GM18511 (cell line): ENCODE measurements at regions not wholly inside any gene's neighbourhood (a gene's known extent, or its start where the extent isn't known, plus 50 kb on each side); places are given as distances from the start of the nearest gene placed in this dataset.

ENCODE experiments used
- ATAC-seq: cut with Tn5 transposase; IDR thresholded peaks from one replicate; pipeline ENCODE4 v1.9.1; 2021; ENCODE audit warnings: mild to moderate bottlenecking, moderate library complexity; ENCODE audit not compliant: unreplicated experiment

DNA sequence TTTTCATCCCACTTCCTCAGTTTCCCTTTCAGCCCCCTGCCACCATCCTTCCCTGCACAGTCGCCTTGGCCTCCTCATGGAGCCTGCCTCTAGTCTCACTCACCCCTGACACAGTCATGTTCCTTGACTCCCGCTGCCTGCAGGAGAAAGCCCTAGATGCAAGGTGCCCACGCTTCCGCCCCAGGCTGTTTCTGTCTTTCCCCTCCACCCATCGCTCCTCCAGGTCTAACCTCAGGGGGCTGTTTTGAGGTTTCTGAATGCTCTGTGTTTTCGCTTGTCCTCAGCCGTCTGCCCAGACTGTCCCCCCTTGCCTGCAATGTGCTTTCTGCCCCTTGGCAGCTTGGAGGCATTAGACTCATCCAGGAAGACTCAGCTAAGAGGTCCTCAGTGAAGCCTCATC lies 89.9 kb downstream of the EMX2 start:
- ATAC-seq = no peak

DNA sequence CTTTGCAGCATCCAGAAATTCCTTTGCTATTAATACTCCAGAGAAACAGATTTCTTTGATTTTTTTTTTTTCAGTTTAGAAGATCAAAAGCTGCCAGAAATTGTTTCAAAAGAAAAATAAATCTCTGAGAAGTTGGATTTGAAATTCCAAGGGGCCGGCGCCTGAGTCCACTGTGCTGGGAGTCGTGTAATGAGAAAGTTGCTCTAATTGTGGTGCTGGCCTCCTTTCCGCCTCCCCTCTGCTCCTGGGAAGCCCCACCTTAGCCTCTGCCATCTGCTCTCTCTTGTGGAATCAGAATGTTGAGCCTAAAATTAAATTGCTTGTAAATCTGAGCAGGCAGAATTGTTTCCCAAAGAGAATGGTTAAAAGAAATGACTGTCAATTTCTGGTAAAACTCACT lies 93.3 kb downstream of the EMX2 start:
- ATAC-seq = no peak

DNA sequence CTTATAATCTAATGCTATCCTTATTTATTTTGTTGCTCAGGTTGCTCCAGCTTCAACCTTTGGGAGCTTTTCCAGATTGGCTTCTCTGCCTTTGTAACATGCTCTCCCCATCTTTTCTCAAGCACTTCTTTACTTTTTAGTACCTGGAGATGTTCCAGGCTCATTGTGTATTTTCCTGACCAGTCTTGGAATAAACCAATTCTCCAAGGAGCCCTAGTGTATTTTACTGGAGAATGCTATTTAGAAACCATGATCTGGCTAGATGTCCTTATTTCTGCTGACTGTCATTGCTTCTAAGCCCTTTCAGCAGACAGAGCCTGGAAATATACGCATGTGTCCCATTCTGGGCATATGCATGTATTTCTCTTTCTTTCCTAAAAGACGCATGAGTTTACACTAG lies 95.7 kb downstream of the EMX2 start:
- ATAC-seq = no peak

DNA sequence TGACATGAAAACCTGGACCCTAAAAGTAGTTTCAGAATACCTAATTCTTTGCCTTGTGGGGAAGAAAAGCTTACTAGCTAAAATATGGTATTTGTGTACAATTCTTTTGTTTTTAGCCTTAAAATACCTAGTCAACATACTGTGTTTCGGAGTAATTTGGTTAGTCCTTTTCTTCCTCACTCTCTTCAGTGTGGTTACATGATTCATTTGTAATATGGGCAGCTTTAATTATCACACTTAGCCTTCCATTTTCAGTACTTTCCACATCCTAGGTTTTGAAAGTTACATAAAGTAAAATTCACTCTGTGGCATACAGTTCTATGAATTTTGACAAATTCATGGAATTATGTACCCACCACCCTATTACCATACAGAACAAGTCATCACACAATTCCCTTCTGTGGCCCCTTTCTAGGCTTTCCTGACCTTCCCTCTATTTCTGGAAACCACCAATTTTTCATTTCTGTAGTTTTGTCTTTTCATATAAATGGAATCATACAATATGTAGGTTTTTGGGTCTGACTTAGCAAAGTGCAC lies 96.2 kb downstream of the EMX2 start:
- no peak for ATAC-seq

DNA sequence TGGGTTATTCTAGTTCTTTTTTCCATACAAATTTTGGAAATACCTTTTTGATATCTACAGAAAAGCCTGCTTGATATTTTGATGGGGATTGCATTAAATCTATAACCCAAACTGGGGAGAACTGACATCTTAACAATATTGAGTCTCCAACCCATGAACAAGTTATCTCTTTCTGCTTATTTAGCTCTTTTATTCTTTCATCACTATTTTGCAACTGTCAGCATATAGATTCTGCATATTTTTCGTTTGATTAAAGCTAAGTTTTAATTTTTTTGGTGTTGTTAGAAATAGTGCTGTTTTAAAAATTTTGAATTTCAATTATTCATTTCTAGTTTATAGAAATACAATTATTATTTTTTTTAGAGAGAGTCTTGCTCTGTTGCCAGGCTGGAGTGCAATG lies 97.9 kb downstream of the EMX2 start:
- ATAC-seq = no peak

DNA sequence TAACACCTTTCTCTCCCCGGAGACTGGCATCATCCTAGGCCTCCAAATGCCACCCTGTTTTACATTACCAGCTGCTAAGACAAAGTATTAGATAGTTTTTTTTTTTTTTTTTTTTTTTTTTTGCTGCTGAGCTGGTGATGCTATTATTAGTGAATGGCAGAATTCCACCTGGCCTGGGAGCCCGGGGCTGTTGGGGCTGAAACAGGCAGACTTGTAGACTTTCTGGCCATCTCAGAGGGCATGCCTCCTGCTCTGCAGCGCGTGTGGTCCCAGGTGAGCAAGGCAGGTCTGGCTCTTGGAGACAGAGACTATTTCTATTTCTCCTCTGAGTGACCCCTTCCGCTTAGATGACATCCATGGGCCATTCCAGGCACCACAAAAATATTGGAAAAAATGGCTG lies 104.2 kb downstream of the EMX2 start:
- ATAC-seq = no peak

DNA sequence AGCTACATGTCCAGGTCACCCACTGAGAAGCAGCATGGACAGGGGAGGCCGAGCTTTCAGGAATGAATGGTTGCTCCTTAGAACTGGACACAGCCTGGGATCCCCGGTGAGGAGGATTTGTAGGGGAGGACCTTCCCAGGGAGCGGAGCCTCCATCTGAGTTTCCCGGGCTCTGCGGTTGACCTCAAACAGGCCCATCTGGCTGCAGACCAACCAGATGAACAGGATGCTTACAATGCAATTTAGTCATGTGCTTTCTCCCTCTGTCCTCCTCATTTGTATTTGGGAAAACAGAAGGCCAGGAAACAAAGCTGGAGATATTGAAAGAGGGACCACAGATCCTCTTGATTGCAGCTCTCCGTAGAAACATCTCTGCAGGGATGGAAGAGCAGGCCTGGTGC lies 104.8 kb downstream of the EMX2 start:
- ATAC-seq = no peak

DNA sequence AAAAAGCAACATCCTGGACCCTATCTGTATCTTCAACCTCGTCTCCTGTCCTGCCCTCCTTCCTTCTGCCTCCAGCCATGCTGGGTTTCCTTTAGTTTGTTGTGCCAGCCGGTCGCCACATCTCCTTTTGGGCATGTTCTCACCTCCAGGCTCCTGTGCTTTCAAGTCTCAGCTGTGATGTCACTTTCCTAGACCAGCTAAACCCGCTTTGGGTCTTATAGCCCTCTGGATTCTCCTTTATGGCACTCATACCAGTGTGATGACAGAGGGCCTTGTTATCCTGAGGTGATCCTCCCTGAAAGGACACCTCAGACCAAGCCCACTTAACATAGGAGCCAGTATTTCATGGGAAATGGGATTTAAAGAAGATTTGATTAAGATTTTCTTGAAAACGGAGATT lies 108.6 kb downstream of the EMX2 start:
- no peak for ATAC-seq

DNA sequence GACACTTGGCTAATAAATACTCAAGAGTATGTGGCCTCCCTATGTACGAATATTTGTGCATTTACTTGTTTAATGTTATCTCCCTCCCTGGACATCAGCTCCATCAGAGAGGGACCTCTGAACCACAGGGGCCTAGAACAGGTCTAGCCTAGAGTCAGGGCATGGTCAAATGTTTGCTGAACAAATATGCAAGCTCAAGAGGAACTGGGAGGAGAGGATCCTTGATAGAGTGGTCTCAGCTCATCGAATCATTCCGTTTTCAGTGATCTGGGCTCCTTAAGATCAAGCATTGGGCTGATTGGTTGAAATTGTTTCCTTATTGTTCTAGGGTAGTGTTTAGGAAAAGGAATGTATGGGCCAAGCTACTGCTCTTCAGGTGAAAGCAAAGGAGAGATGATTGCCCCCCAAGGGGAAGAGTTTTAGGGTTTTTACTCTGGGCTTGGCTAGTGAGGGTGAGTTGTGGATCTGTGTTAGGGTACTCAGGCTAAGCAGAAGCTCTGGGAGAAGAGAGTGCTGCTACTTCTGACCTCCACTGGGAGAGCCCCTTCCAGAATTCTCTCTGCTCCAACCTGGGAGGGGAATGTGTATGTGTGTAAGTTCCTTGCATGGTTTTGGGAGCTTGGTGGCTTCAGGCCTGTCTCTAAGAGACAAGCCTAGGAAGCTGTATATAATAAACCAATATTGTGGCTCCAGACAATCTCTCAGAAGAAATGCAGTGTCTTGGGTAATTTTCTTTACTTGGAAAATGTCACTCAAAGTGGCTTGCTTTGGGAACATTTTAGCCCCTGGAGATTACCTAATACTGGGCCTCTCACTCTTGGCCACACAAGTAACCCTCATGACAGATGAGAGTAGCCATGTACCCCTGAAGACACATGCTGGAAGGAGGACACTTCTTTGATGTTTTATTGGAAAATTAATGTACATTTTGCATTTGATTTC lies 110.0 kb downstream of the EMX2 start:
- peak; percentile 14 for ATAC-seq

DNA sequence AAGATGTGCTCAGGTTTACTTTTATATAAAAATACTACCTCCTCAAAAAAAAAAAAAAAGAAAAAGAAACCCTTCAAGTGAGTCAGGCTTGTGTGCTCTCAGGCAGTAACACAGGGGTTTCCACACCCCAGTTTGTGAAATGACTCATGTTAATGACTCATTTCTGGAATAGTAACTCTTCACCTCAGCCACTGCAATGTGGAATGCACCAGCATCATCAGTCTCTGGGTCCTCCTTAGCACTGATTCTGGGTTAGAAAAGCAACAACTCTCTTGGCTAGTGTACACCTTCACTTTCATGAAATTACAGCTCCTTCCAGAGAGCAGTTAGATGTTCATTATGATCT lies 110.6 kb downstream of the EMX2 start:
- ATAC-seq = peak; percentile 80

DNA sequence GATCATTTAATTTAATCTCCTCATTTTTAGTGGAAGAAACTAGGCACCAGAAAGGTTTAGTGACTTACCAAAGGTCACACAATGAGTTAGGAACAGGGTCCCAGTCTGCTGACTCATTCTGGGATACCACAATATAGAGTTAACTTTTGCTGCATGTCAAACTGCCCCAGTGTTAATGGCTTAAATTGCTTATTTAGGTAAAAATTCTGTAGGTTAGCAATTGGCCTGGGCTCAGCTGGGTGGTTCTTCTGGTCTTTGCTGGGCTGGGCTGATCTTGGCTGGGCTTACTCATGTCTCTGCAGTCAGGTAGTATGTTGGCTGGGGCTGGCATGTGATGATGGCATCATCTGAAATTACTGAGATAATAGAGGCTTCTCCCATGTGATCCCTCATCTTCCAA lies 111.6 kb downstream of the EMX2 start:
- no peak for ATAC-seq

DNA sequence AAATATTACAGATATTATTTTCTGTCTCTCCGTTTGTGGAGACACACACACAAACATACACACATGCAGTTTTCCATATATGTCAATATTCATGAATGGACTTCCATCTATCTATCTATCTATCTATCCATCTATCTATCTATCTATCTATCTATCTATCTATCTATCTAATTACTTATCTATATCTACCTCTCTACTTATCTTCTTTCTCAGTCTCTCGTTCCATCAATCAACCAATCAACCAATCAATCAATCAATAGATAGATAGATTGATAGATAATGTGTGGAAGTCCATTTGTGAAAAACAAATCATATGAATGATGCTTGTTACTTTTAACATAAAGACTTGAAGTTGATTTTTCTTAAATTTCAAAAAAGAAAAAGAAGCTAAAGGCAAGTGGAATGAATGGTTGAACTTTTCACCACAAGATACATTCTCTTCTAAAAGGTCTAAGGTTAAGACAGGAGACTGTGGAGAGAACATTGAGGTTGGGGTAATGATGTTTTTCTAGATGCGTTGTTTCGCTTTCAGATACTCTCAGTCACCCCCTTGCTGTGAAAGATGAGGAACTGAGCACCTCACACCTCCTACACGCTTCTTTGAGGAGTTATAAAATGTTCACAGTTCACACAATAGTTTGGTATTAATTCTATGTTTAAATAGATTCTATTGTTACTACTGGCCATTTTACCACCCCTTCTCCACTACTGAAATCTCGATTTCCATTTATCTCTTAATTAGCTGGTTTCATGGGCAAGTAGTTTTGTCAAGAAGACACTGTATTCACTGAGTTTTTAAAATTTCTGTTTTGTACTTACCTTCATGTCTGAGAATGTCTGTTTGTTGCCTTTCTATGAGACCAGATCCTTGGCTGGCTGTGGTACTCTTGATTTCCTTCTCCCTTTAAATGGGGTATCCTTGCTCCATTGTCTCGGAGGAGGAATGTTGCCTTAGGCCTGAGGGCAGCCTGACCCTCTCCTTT lies 114.1 kb downstream of the EMX2 start:
- peak; percentile 85 for ATAC-seq

DNA sequence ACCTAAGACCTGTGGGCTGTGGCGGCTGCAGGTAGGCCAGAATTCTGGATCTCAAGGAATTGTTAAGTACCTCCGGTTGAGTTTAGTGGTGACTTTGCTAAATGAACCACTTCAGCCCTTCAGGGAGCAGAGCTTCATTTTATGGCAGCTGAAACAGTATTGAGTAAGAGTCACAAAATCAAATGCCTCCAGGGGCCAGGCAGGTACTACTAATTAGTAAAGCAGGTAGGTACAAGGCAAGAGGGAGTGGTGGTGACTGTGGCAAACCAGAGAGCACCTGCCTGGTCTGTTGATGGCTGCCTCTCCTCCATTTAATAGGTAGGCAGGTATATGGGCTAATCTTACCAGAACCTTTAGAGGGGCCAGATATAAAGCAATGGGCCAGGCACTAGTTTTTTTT lies 118.8 kb downstream of the EMX2 start:
- no peak for ATAC-seq

DNA sequence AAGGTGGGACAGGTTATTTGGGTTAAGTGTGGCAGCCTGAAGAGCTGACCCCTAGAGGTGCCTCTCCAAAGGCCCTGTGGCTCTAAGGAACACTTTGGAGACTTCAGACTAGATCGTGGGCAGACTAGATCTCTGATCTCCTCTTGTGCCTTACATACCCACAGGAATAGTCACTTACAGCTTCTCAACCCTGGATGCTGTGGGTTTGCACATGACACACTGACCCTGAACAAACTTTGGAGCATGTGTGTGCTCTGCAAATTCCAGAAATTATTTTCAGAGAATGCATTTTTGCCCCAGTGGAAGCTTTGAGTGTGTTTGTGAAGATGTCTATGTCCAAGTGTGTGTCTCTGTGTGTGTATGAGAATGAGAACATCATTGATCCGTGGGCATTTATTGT lies 119.6 kb downstream of the EMX2 start:
- no peak for ATAC-seq

DNA sequence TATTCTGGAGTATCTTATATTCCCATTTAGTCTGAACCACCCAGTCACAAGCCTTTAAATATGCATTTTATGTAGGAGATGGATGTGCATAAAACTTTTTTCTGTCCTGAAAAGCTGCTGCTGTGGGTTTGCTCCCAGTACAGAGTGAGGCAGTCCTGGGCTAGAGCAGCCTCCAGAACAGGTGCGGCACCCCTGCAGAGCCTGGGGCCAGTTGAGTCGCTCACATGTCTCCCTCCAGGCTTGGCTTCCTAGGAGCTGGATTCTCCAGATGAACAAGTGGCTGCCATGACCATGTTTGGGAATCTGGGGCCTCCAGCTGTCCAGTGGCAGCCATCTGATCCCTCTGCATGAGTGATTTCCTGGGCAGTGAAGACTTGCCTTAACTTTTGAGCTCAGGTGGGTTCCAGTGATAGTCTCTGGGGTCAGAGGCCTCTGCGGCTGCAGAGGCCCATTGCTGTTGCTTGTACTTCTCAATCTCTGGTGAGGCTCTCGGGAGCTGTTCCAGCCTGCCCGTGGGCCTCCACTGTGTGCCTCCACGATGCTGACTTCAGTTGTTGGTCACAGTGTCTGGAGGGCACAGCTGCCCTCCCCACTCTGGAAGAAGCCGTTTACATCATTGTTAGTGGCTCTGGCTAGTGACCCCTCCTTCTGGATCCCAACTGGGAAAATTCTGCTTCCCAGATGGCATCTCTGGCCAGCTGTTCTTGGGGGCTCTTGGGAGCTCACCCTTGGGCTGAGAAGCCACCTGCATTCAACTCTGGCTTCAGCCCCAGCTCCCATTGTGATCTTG lies 120.4 kb downstream of the EMX2 start:
- ATAC-seq = no peak

DNA sequence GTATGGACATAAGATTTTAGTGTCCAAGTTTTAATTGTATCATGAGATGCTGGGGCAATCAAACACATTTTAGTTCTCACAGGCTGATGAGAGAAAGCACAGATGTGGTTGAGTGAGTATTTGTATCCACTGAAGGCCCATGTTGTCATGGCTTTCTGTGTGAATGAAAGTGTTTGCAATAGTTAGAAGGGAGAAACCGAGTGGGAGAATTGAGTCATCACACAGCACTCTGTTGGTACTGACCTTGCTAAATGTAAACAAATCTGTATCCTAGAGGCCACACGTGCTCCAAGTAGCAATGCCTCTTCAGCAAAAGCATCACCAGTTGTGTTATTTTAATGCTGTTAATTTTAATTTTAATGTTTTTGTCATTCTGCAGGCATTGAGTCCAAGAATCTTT lies 121.2 kb downstream of the EMX2 start:
- peak; percentile 100 for ATAC-seq

DNA sequence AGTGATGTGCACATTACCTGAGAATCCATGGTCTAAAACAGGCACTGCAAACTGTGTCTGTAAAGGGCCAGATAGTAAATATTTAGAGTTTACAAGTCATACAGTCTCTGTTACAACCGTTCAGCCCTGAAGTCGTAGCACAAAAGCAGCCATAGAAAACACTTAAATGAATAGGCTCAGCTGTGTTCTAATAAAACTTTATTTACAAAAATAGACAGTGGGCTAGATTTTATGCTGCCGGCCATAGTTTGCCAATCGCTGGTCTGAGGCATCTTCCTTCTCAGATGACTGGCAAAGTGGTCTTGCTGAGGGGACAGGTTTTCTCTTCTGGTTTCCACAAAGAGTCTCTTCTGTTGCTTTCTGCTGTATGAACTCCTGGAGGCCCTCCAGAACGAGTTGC lies 121.7 kb downstream of the EMX2 start:
- no peak for ATAC-seq

DNA sequence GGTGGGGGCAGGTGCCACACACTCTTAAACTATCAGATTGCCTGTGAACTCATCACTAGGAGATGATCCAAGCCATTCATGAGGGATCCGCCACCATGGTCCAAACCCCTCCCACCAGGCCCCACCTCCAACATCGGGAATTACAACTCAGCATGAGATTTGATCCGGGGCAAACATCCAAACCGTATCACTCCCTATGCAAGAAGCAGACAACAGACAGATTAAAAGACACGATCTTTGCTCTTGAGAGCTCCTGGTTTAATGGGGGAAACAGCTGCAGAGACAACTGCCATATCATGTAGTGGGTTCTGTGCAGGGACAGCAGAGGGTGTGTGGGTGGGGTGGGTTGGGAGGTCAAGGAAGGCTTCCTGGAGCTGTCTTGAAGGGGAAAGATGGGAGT lies 123.6 kb downstream of the EMX2 start:
- ATAC-seq = no peak

DNA sequence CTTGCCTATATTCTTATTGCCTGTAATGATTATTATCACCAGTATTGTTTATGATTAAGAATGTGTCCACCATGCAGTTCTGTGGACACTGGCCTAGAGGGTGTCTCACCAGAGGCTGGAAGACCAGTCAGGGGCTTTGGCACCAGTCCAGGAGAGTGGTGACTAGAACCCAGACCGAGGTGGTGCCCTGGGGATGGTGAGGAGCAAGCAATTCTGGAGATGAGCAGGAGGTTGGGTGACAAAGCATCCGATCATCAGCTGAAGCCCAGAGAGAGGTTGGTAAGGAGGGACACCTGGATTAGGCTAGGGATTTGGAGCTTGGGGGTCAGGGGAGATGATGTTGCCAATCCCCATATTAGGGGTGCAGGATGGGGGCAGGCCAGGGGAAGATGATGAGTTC lies 124.4 kb downstream of the EMX2 start:
- ATAC-seq = no peak

DNA sequence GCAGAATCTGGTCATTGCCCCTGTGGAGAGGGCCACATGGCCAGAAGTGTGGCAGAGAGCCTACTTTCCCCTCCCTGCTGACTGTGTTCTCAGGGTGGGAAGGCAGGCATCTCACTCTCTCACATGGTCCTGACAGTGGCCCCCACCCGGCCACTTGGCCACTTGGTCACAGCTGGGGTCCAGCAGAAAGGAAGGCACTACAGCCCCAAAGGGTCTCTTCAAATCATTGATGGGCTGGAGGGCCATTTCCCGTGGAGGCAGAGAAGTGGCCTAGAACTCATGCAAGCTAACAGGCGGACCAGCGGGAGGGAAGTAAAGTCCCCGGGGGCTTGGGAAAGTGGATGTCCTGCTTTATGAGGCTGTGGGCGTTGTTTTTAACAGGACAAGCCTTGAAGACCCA lies 125.3 kb downstream of the EMX2 start:
- no peak for ATAC-seq
